Tibial artery (tissue), 4 donors: ENCODE measurements at regions not wholly inside any gene's neighbourhood (a gene's known extent, or its start where the extent isn't known, plus 50 kb on each side); places are given as distances from the start of the nearest gene placed in this dataset.

Experiments used
- DNase-seq, 2 donors: peaks; one replicate each; pipeline ENCODE4 v3.0.0-alpha.2; 2019
- H3K27ac ChIP-seq, 2 donors: fragments of 200-600 bp; sonication (generic) in 1 of 2; 1 replicate in 1 of 2; 2 replicates in 1 of 2; pipeline ENCODE4 v1.5.1; 2018 to 2019; ENCODE audit warnings: mild to moderate bottlenecking in 1 of 2
- H3K27me3 ChIP-seq, 2 donors: fragments of 200-600 bp; sonication (generic) in 1 of 2; one replicate each; pipeline versions ENCODE4 v1.5.1 to v1.6.0; 2016 to 2019
- H3K36me3 ChIP-seq, 3 donors: fragments of 200-600 bp; sonication (generic) in 2 of 3; one replicate each; pipeline ENCODE4 v1.5.1; 2016 to 2019; ENCODE audit warnings: mild to moderate bottlenecking in 2 of 3
- H3K4me1 ChIP-seq, 4 donors: fragments of 200-600 bp; sonication (generic) in 2 of 4; 1 replicate in 3 of 4; 2 replicates in 1 of 4; pipeline ENCODE4 v1.5.1; 2016 to 2019
- H3K4me3 ChIP-seq, 2 donors: fragments of 200-600 bp; sonication (generic) in 1 of 2; 1 replicate in 1 of 2; 2 replicates in 1 of 2; pipeline ENCODE4 v1.5.1; 2018 to 2019; ENCODE audit warnings: mild to moderate bottlenecking in 2 of 2
- H3K9me3 ChIP-seq, 3 donors: fragments of 200-600 bp; sonication (generic) in 1 of 3; one replicate each; pipeline ENCODE4 v1.5.1; 2016 to 2019
- CTCF ChIP-seq, 2 experiments: fragments of 200-600 bp in 1 of 2; fragments of 450-650 bp in 1 of 2; IDR thresholded peaks; one replicate each; pipeline ENCODE4 v1.5.1; 2017 to 2019; ENCODE audit warnings: antibody characterized with exemption in 2 of 2, mild to moderate bottlenecking in 1 of 2, moderate library complexity in 1 of 2
- intact Hi-C: fragments of 100-400 bp; cut with DNase I; formaldehyde crosslinking; loops from one replicate; pipeline ENCODE4 v1.15.0; 2023; ENCODE audit warnings: low total_unique reads

- no peak for DNase-seq
- no peaks in the 10 kb centered on the region for H3K9me3 ChIP-seq
- intact Hi-C loops, result no loop called here
- no peak for TF ChIP-seq CTCF (IDR thresholded peaks at IDR 0.05)
- peaks cover 0 to 15% of the 10 kb centered on the region in 2 donors for H3K27me3 ChIP-seq
- no peaks in the 10 kb centered on the region for H3K36me3 ChIP-seq
- no peak overlapping the region for H3K4me3 ChIP-seq
- no peaks in the 10 kb centered on the region for H3K4me1 ChIP-seq
- no peak overlapping the region for H3K27ac ChIP-seq
Measured at GRCh38 chr12:107986183-107986582, 142.9 kb upstream of the WSCD2 start.

- intact Hi-C loops, result no loop called here
- Histone ChIP-seq H3K9me3 (no peaks in the 10 kb centered on the region), H3K4me1 (no peaks in the 10 kb centered on the region), H3K4me3 (no peak overlapping the region), H3K27ac (no peak overlapping the region), H3K36me3 (no peaks in the 10 kb centered on the region), H3K27me3 (peaks cover 0 to 4% of the 10 kb centered on the region in 2 donors)
- DNase-seq, result no peak
- TF ChIP-seq CTCF (IDR thresholded peaks at IDR 0.05), result peak; percentile 26 to 51
Measured at GRCh38 chr12:107990325-107990724, 138.8 kb upstream of the WSCD2 start.

- Histone ChIP-seq H3K4me1 (no peaks in the 10 kb centered on the region), H3K27ac (no peak overlapping the region), H3K4me3 (no peak overlapping the region), H3K36me3 (no peaks in the 10 kb centered on the region), H3K9me3 (no peaks in the 10 kb centered on the region), H3K27me3 (peaks cover 0 to 8% of the 10 kb centered on the region in 2 donors)
- DNase-seq, result no peak
- TF ChIP-seq CTCF (IDR thresholded peaks at IDR 0.05), result no peak
- intact Hi-C loops, result no loop called here
Measured at GRCh38 chr12:107992029-107992428, 137.1 kb upstream of the WSCD2 start.

- no peak for DNase-seq
- Histone ChIP-seq H3K9me3 (no peaks in the 10 kb centered on the region), H3K27me3 (peaks cover 0 to 8% of the 10 kb centered on the region in 2 donors), H3K36me3 (no peaks in the 10 kb centered on the region), H3K27ac (no peak overlapping the region), H3K4me3 (no peak overlapping the region), H3K4me1 (no peaks in the 10 kb centered on the region)
- intact Hi-C loops, result no loop called here
- TF ChIP-seq CTCF (IDR thresholded peaks at IDR 0.05), result peak in 1 of 2 experiments; percentile 20
Measured at GRCh38 chr12:107992870-107993451, 136.1 kb upstream of the WSCD2 start.

- Histone ChIP-seq H3K4me3 (no peak overlapping the region), H3K27me3 (peaks cover 0 to 13% of the 10 kb centered on the region in 2 donors), H3K27ac (no peak overlapping the region), H3K4me1 (no peaks in the 10 kb centered on the region), H3K36me3 (no peaks in the 10 kb centered on the region), H3K9me3 (no peaks in the 10 kb centered on the region)
- no peak for DNase-seq
- intact Hi-C loops, result no loop called here
- TF ChIP-seq CTCF (IDR thresholded peaks at IDR 0.05), result no peak
Measured at GRCh38 chr12:107998863-107999262, 130.2 kb upstream of the WSCD2 start.

GRCh38 chr12:108000111-108000510 lies 129.0 kb upstream of the WSCD2 start:
- Histone ChIP-seq H3K4me1 (no peaks in the 10 kb centered on the region), H3K27ac (no peak overlapping the region), H3K9me3 (no peaks in the 10 kb centered on the region), H3K27me3 (peaks cover 0 to 13% of the 10 kb centered on the region in 2 donors), H3K36me3 (no peaks in the 10 kb centered on the region), H3K4me3 (no peak overlapping the region)
- DNase-seq, result no peak
- TF ChIP-seq CTCF (IDR thresholded peaks at IDR 0.05), result no peak
- intact Hi-C loops, result no loop called here
